GM19438 (cell line): ENCODE measurements at regions not wholly inside any gene's neighbourhood (a gene's known extent, or its start where the extent isn't known, plus 50 kb on each side); places are given as distances from the start of the nearest gene placed in this dataset.
A peak's percentile ranks its signal among the peaks of the same experiment; 100 is the strongest.

Experiments used
- ATAC-seq: cut with Tn5 transposase; IDR thresholded peaks from one replicate; pipeline ENCODE4 v1.9.1; 2021; ENCODE audit warnings: low read depth; ENCODE audit not compliant: unreplicated experiment

DNA sequence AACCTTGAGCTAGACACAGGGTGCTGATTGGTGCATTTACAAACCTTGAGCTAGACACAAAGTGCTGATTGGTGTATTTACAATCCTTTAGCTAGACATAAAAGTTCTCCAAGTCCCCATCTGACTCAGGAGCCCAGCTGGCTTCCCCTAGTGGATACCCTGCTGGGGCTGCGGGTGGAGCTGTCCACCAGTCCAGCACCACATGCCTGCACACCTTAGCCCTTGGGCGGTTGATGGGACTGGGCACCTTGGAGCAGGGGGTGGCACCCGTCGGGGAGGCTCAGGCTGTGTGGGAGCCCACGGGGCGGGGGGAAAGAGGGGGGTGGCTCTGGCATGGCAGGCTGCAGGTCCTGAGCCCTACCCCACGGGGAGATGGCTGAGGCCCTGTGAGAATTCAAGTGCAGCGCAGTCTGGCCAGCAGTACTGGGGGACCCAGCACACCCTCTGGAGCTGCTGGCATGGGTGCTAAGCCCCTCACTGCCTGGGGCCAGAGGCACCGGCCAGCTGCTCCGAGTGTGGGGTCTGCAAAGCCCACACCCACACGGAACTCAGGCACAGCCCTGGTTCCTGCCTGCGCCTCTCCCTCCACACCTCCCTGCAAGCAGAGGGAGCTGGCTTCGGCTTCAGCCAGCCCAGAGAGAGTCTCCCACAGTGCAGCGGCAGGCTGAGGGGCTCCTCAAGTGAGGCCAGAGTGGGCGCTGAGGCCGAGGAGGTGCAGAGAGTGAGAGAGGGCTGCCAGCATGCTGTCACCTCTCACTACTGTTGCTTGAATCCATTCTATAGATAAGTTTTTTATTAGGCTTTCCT is 369.8 kb upstream of the SMIM30 start:
- ATAC-seq, result no peak

GRCh38 chr7:113486548-113486947 is 368.2 kb upstream of the SMIM30 start:
- no peak for ATAC-seq

- ATAC-seq, result no peak
Measured at GRCh38 chr7:113483657-113484056, 365.3 kb upstream of the SMIM30 start.

DNA sequence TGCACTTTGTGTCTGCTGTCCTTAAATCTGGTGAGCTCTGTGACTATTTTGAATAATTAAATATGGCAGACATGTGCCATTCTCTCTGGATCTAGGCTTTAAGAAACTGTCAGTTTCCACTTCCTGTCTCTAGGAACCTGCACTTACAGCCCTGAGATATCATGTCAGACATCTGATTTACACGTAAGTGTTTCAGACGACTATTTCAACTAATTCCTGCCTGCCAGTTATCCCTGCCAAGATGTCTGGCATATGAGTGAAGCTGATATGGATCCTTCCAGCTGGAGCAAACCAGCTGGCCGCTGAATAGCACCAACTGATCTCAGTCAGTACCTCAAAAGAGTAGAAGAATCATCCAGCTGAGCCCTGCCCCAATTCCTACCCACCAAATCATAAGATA is 362.2 kb upstream of the SMIM30 start:
- no peak for ATAC-seq

GRCh38 chr7:113464096-113464855 is 345.9 kb upstream of the SMIM30 start:
- no peak for ATAC-seq

DNA sequence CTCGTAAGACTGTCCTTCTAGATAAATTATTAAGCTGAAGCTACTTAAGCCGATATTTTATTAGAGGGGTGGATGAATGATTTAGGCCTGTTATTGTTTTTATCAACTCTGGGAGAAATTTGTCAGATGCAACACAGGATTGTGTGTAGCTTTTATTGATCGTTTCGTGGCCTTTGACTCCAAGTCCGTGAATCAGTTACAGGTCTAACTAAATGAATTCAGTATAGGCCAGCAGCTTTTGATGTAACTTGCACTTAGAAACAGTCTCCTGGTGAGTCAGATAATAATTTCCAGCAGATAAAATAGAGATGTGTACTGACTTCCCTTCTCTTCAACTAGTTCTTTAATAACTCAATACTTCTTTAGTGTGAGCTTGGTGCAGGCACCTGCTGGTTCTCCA is 341.7 kb upstream of the SMIM30 start:
- ATAC-seq, result no peak

GRCh38 chr7:113456533-113456932 is 338.2 kb upstream of the SMIM30 start:
- no peak for ATAC-seq

- ATAC-seq, result no peak
Measured at GRCh38 chr7:113454597-113455169, 336.3 kb upstream of the SMIM30 start.

DNA sequence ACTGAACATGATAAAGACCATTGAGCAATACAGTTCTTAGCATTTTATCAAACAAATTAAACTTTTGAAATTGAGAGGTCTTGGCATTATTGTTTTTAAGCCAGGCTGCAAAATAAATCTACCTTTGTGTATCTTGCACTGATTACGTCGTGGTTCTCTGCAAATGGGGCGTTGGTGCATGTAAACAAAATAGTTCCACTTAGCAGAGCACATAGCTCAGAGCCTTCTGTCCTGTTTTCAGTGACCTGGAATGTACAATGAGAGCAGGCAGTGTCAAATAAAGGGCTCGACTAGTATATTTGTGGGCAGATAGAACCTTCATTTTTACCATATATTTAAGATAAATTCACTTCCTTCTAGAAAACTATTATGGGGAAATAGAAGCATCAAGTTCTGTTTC is 333.9 kb upstream of the SMIM30 start:
- no peak for ATAC-seq

GRCh38 chr7:113446791-113447190 is 328.4 kb upstream of the SMIM30 start:
- ATAC-seq, result no peak

- no peak for ATAC-seq
Measured at GRCh38 chr7:113446391-113446790, 328.0 kb upstream of the SMIM30 start.

GRCh38 chr7:113444261-113444660 is 325.9 kb upstream of the SMIM30 start:
- ATAC-seq, result no peak

GRCh38 chr7:113440173-113440572 is 321.8 kb upstream of the SMIM30 start:
- no peak for ATAC-seq

GRCh38 chr7:113431406-113431805 is 313.1 kb upstream of the SMIM30 start:
- no peak for ATAC-seq

DNA sequence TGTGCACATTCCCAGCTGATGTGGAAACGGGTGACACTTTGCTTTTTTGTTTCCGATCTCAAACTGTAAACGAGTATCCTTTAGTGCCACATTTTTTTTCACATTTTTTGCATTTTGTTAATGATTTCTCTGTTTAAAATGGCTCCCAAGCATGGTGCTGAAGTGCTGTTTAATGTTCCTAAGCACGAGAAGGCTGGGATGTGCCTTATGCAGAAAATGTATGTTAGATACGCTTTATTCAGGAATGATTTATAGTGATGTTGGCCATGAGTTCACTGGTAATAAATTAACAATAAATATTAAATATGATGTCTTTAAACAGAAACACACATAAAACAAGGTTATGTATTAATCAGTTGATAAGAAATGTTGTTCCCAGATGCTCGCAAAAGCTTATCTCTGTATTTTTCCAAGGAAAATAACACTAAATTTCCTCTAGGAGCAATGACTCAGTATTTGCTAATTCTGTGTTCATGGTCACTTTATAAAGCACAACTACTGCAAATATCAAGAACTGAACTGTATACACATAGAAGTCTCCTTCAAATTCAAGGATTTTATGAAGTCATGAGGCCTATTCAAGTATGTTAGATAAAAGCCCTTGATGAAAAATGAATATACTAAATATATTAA is 305.9 kb upstream of the SMIM30 start:
- ATAC-seq, result no peak

DNA sequence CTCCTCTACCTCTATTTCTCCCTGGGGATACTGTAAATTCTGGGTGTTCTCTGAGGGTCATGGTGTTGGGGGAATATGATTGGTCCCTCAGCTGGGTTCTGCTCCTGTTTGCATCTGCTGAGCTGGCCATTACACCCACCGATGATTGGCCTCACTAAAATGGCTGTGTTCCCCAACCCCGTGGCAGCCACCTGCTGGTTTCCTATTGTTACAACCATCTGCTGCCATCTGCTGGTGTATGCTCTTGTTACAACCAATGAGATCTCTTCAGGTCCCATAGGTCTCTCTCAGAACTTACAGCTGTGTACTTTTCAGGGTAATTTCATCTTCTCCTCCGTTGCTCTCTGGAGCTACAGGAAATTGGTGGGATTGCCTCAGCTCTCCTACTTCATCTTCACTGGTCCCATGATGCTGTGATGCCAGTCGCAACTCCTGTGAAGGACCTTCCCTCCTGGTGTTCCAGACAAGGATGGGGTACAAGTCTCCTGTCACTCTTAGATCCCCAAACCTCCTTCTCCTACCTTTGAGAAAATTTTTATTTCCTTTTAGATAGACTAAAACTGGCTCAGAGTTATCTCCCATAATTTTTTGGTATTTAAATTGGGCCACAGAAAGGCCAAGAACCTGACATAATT is 303.5 kb upstream of the SMIM30 start:
- peak; percentile 100 for ATAC-seq

GRCh38 chr7:113414401-113415035 is 296.2 kb upstream of the SMIM30 start:
- ATAC-seq, result no peak

DNA sequence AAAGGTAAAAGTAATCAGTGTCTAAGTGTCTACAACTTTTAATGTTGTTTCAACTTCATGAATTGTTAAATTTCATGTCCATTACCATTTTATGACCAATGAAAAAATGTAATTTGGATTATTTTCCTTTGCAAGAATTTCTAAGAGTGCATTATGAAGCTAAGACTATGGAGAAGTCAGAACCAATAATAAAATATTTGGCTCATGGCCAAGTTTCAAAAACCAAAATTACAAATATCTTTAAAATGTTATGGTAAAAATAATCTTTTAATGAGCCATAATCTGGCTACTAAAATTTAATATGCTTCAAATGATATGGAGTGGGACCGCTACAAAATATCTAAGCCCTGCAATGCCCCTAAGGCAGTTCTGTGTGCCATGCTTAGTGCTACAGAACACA is 294.1 kb upstream of the SMIM30 start:
- ATAC-seq, result no peak

- no peak for ATAC-seq
Measured at GRCh38 chr7:113410796-113411195, 292.4 kb upstream of the SMIM30 start.

GRCh38 chr7:113408999-113409398 is 290.6 kb upstream of the SMIM30 start:
- ATAC-seq, result no peak
